Loucy (cell line): ENCODE measurements at regions not wholly inside any gene's neighbourhood (a gene's known extent, or its start where the extent isn't known, plus 50 kb on each side); places are given as distances from the start of the nearest gene placed in this dataset.

Source experiments
- CTCF ChIP-seq: fragments of 200-600 bp; sonication (generic); conservative IDR thresholded peaks from 2 replicates; pipeline ENCODE4 v1.5.1; 2014; ENCODE audit warnings: mild to moderate bottlenecking, antibody characterized with exemption, low read length
- EZH2phosphoT487 ChIP-seq: fragments of 200-600 bp; IDR thresholded peaks from 2 replicates; pipeline ENCODE4 v1.6.1; 2018; ENCODE audit warnings: antibody characterized with exemption, mild to moderate bottlenecking, moderate library complexity, borderline replicate concordance

GRCh38 chr12:126547905-126548304, 1482.7 kb downstream of the AACS start:
- TF ChIP-seq CTCF (no peak), EZH2phosphoT487 (no peak)
